Ovary (tissue), 3 donors: ENCODE measurements at regions not wholly inside any gene's neighbourhood (a gene's known extent, or its start where the extent isn't known, plus 50 kb on each side); places are given as distances from the start of the nearest gene placed in this dataset.

Source experiments
- EP300 ChIP-seq: sonication (generic); formaldehyde crosslinking; IDR thresholded peaks from one replicate; pipeline ENCODE4 v1.6.1; 2017; ENCODE audit warnings: antibody characterized with exemption
- TF ChIP-seq, protein P1 (sequence below), 3 donors: fragments of 450-650 bp in 2 of 3; fragments of 200-600 bp in 1 of 3; IDR thresholded peaks; one replicate each; pipeline versions ENCODE4 v1.5.1 to v1.8.0; 2016 to 2022; ENCODE audit warnings: antibody characterized with exemption in 3 of 3, mild to moderate bottlenecking in 1 of 3
- donor health status: DM: no; HTN: no; CAD: no.

DNA sequence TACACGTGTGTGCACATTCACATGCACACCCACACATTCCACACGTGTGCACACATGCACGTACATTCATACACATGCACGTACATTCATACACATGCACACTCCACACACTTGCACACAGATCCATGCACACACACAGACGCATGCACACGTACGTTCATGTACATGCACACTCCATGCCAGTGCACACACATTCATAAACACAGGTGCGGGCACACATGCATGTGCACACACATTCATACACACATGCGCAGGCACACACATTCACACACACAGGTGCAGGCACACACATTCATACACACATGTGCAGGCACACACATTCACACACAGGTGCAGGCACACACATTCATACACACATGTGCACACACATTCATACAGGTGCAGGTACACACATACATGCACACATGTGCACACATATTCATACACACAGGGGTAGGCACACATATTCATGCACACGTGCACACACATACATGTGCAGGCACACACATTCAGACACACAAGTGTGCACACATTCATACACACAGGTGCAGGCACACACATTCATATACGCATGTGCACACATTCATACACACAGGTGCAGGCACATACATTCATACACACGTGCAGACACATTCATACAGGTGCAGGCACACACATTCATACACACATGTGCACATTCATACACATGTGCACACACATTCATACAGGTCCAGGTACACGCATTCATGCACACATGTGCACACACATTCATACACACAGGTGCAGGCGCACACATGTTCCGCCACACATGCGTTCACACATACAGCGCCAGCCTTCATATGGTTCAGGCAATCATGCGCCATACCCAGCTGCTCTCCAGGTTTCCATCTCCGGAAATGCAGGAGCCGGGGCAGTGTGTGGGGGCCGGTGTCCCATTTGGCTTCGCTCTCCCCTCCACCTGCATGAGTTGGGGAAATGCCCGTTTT, 124.8 kb downstream of the HMX1 start:
- TF ChIP-seq, protein P1, sequence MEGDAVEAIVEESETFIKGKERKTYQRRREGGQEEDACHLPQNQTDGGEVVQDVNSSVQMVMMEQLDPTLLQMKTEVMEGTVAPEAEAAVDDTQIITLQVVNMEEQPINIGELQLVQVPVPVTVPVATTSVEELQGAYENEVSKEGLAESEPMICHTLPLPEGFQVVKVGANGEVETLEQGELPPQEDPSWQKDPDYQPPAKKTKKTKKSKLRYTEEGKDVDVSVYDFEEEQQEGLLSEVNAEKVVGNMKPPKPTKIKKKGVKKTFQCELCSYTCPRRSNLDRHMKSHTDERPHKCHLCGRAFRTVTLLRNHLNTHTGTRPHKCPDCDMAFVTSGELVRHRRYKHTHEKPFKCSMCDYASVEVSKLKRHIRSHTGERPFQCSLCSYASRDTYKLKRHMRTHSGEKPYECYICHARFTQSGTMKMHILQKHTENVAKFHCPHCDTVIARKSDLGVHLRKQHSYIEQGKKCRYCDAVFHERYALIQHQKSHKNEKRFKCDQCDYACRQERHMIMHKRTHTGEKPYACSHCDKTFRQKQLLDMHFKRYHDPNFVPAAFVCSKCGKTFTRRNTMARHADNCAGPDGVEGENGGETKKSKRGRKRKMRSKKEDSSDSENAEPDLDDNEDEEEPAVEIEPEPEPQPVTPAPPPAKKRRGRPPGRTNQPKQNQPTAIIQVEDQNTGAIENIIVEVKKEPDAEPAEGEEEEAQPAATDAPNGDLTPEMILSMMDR (IDR thresholded peaks at IDR 0.05): no peak
- TF ChIP-seq EP300: no peak
